HFFc6 (cell line): ENCODE measurements at regions not wholly inside any gene's neighbourhood (a gene's known extent, or its start where the extent isn't known, plus 50 kb on each side); places are given as distances from the start of the nearest gene placed in this dataset.
"Not testable (repeated sequence)": the region's sequence is repeated elsewhere in the genome, so short reads cannot be mapped to it uniquely, and the experiment has no call there.

ENCODE experiments used
- DNase-seq: peaks from one replicate; pipeline ENCODE4 v3.0.0-alpha.2; 2018
- H3K27ac Mint-ChIP-seq: 2 replicates; pipeline ENCODE4 v1.8.0; 2020; ENCODE audit warnings: mild to moderate bottlenecking, mixed read lengths
- H3K27me3 Mint-ChIP-seq: 2 replicates; pipeline ENCODE4 v1.8.0; 2021; ENCODE audit warnings: mild to moderate bottlenecking, moderate library complexity, mixed read lengths; ENCODE audit not compliant: insufficient read depth
- H3K36me3 Mint-ChIP-seq: 2 replicates; pipeline ENCODE4 v1.8.0; 2021; ENCODE audit warnings: low read depth, mixed read lengths
- H3K4me1 Mint-ChIP-seq: 2 replicates; pipeline ENCODE4 v1.8.0; 2020; ENCODE audit warnings: low read depth, mixed read lengths
- H3K4me3 Mint-ChIP-seq: 2 replicates; pipeline ENCODE4 v1.8.0; 2020; ENCODE audit warnings: mild to moderate bottlenecking, moderate library complexity, mixed read lengths
- H3K9me3 Mint-ChIP-seq: 2 replicates; pipeline ENCODE4 v1.8.0; 2020; ENCODE audit warnings: mild to moderate bottlenecking, mixed read lengths

DNA sequence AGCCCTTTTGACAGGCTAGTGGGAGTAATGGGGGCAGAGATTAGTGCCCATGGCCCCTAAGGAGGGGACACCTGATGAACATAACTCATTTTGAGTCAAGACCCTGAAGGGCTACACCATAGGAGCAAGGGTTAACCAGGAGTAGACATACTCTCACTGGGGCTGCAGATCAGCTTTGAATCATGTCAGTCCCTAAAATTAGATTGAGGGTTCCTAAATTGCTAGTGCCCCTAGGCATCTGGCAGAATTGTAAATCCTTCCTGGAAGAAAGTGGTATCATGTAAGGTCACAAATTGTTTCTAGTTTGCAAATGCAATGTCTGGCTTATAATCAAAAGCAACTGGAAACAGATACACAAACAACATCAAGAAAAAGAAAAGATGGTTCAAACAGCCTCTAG, 52.1 kb upstream of the LRRC37A2 start:
- not testable (repeated sequence) for H3K9me3 Mint-ChIP-seq, H3K36me3 Mint-ChIP-seq, H3K4me3 Mint-ChIP-seq, DNase-seq, H3K4me1 Mint-ChIP-seq, H3K27ac Mint-ChIP-seq, H3K27me3 Mint-ChIP-seq

DNA sequence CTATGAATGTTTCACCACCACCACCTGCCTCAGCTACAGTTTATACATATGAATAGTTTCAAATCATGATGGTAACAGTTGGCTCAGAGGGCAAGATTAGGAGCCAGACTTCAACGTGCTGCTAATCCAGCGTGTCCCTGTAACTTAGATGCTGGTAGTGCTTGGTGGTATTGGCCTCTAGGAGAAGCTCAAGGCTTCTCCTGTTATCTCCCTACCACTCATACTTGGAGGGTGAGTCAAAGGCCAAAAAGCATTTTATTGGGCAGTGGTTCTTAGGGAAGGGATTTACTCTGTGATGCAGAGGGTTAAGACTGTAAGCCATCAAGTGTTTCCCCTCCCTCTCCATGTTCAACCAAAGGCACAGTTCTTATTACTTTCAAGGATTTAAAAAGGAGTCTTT, 57.2 kb upstream of the LRRC37A2 start:
- H3K4me3 Mint-ChIP-seq, DNase-seq, H3K27me3 Mint-ChIP-seq, H3K27ac Mint-ChIP-seq, H3K4me1 Mint-ChIP-seq, H3K36me3 Mint-ChIP-seq, H3K9me3 Mint-ChIP-seq: not testable (repeated sequence)

DNA sequence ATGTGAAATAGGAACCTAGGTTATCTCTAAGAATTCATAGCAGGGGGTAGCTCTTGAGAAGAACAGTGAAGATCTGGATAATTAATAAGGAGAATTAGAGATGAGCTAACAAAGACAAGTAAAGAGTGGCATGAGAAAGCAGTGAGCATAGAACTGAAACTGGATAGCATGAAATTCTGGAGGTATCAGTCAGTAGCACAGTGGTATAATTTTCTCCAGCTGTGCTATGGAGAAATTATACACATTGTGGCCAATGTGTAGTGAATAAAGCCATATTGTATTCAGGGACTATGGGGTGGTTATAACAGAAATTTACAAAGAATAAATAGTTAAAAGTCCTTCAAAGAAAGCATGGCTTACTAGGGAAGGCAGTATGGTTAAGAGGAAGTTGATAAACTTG, 57.7 kb upstream of the LRRC37A2 start:
- H3K4me3 Mint-ChIP-seq, H3K27me3 Mint-ChIP-seq, H3K9me3 Mint-ChIP-seq, H3K27ac Mint-ChIP-seq, H3K36me3 Mint-ChIP-seq, DNase-seq, H3K4me1 Mint-ChIP-seq: not testable (repeated sequence)

DNA sequence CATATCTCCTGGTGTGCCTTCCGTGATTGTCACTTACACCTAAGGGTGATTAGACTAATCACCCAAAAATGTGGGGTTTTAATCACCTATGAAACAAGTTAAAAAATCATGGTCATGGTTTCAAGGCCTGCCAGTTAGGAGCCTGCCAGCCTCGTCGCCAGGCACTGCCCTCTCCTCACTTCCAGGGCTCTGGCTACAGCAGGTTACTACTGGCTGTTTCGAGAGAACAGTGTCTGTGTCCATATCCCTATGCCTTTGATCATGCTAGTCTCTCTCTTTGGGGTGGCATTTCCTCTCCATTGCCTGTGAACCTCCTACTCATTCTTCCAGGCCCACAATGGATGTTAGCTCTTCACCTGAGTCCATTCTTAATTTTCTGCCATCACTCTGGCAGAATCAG, 59.2 kb upstream of the LRRC37A2 start:
- not testable (repeated sequence) for H3K36me3 Mint-ChIP-seq, H3K9me3 Mint-ChIP-seq, H3K27ac Mint-ChIP-seq, H3K27me3 Mint-ChIP-seq, DNase-seq, H3K4me1 Mint-ChIP-seq, H3K4me3 Mint-ChIP-seq

DNA sequence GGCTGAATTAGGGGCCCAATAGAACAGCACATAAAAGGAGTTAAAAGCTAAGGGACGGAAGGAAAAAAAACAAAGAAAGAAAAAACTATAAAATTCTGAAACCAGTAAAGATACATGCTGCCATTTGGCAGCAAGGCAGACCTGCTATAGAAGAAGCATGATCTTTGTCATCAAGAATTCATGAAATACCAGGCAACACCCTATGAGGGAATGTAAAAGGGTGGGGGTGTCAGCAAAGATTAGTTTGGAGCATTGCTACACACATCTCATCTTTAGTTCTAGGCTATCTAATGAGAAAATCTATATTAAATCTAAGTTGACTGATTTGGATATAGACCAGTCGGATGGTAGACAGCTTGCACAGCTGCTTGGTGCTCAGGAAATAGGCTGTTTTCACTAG, 66.4 kb upstream of the LRRC37A2 start:
- H3K4me1 Mint-ChIP-seq, H3K27ac Mint-ChIP-seq, H3K9me3 Mint-ChIP-seq, H3K36me3 Mint-ChIP-seq, DNase-seq, H3K27me3 Mint-ChIP-seq, H3K4me3 Mint-ChIP-seq: not testable (repeated sequence)

DNA sequence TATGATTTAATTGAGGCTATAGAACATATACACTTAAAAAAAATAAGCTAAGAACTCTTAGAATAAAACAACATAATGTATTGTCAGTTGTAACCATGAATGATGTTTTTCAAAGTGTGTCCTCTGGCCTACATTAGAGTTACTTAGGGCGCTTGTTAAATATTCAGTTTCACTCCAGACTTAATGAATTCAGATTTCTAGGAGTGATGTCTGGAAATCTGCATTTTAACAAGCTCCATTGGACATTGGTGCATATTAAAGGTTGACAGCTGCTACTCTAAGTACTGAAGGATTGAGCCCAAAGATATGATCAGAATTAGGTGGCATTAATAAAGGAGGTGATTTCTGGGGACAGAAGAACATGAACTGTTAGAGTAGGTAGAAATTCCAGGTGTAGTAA, 66.9 kb upstream of the LRRC37A2 start:
- DNase-seq, H3K9me3 Mint-ChIP-seq, H3K4me1 Mint-ChIP-seq, H3K36me3 Mint-ChIP-seq, H3K27ac Mint-ChIP-seq, H3K27me3 Mint-ChIP-seq, H3K4me3 Mint-ChIP-seq: not testable (repeated sequence)

DNA sequence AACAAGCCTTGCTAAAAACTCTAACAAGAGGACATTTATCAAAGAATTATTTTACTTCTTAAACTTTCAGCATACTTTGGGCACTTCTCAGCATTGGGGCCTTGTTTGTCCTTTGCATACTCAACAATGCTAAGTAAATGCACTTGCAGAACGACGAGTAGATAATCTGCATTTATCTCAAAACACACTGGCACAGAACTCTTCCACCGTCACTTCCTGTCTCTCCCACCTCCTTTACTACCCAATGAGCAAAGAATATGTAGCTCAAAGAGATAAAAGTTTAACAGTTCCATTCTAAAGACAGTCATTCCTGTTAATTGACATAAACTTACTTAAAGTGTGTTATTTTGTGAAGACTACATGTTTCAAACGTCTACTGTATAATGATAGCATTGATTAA, 70.1 kb upstream of the LRRC37A2 start:
- H3K4me1 Mint-ChIP-seq, H3K36me3 Mint-ChIP-seq, H3K9me3 Mint-ChIP-seq, H3K4me3 Mint-ChIP-seq, H3K27ac Mint-ChIP-seq, DNase-seq, H3K27me3 Mint-ChIP-seq: not testable (repeated sequence)

DNA sequence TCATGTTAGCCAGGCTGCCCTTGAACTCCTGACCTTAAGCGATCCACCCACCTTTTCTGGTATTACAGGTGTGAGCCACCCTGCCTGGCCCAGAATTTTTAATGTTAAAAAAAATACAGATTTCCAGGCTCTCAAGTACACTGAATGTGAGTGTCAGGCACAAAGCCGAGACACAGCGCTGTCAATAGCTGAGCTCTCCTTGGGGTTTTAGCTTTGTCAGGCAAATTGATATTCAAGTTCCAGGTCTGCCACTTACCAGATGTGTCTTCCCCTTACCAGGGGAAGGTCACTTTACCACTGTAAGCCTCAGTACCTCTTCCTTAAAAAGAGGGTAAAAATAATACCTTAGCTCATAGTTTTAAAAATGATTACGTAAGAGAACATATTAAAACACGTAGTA, 71.6 kb upstream of the LRRC37A2 start:
- not testable (repeated sequence) for H3K27me3 Mint-ChIP-seq, H3K27ac Mint-ChIP-seq, H3K36me3 Mint-ChIP-seq, H3K4me3 Mint-ChIP-seq, H3K4me1 Mint-ChIP-seq, H3K9me3 Mint-ChIP-seq, DNase-seq

DNA sequence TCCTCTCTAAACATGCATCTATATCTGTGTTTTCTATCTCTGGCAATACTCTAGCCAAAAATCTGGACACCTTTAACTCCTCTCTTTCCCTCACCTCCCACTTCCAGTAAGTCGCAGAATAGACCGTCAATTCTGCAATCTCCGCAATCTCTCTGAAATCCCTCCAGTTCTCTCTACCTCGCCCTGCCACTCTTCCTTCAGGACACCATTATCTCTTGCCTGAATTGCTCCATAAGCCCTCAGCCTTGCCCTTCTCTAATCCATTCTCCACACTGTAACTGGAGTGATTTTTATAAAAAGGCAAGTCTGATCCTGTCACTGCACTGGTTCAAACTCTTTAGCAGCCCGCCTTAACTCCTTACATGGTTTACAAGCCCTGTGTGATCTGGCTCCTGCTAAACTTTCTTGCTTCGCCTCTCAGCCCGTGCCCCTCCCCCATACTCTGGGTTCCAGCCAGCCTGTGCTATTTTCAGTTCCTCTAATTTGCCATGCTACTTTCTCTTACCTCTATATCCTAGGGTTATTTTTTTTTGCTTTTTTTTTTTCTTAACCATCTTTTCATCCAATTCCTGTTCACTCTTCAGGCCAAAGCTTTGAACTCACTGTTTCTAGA, 73.0 kb upstream of the ARL17B start:
- H3K4me1 Mint-ChIP-seq, H3K36me3 Mint-ChIP-seq, DNase-seq, H3K27ac Mint-ChIP-seq, H3K4me3 Mint-ChIP-seq, H3K27me3 Mint-ChIP-seq, H3K9me3 Mint-ChIP-seq: not testable (repeated sequence)

DNA sequence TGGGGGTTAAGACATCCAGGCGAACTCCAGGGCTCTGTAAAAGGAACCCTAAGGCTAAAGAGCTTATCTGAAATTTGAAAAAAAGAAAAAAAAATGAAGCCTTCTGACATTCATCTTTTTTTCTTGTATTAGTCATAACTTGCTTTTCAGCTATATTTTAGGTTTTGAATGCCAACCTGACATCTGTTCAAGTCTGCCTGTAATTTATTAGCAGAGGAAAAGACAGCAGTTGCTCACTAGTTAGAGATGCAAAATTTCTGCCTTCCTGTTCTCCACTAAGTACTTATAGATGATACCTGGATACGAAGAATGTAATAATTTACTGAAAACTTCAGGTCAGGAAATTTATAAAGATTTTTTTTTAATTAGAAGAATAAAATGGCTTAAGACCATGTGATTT, 68.7 kb upstream of the ARL17B start:
- not testable (repeated sequence) for H3K27ac Mint-ChIP-seq, DNase-seq, H3K4me3 Mint-ChIP-seq, H3K9me3 Mint-ChIP-seq, H3K27me3 Mint-ChIP-seq, H3K4me1 Mint-ChIP-seq, H3K36me3 Mint-ChIP-seq

DNA sequence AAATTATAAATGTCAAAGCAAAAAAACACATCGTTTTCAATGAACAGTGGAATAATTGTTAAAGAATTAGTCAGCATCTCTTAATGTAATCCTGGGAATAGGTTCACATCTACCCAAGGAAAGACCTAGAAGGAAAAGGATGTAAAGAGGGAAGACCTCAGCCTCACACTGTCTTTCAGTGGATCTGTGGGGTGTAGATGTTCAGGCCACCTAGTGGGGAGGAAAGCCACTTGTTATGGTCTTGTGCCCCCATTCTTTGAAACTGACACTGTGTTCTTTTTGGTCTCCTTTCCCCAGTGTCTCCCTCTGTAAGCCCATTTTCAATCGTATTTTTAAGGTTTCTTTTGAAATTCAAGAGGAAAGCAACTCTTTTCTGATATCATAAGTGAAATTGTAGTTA, 68.1 kb upstream of the ARL17B start:
- not testable (repeated sequence) for H3K36me3 Mint-ChIP-seq, H3K9me3 Mint-ChIP-seq, H3K27me3 Mint-ChIP-seq, H3K4me1 Mint-ChIP-seq, DNase-seq, H3K4me3 Mint-ChIP-seq, H3K27ac Mint-ChIP-seq
